ENCODE measurements at regions not wholly inside any gene's neighbourhood (a gene's known extent, or its start where the extent isn't known, plus 50 kb on each side); places are given as distances from the start of the nearest gene placed in this dataset.

- TF ChIP-seq, protein P1, sequence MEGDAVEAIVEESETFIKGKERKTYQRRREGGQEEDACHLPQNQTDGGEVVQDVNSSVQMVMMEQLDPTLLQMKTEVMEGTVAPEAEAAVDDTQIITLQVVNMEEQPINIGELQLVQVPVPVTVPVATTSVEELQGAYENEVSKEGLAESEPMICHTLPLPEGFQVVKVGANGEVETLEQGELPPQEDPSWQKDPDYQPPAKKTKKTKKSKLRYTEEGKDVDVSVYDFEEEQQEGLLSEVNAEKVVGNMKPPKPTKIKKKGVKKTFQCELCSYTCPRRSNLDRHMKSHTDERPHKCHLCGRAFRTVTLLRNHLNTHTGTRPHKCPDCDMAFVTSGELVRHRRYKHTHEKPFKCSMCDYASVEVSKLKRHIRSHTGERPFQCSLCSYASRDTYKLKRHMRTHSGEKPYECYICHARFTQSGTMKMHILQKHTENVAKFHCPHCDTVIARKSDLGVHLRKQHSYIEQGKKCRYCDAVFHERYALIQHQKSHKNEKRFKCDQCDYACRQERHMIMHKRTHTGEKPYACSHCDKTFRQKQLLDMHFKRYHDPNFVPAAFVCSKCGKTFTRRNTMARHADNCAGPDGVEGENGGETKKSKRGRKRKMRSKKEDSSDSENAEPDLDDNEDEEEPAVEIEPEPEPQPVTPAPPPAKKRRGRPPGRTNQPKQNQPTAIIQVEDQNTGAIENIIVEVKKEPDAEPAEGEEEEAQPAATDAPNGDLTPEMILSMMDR (IDR thresholded peaks at IDR 0.05), result no peak
- no peak for TF ChIP-seq POLR2AphosphoS5 (IDR thresholded peaks at IDR 0.05)
These were observed 330.6 kb upstream of the F9 start for GRCh38 chrX:139199933-139200332.

All from breast epithelium (tissue), 3 donors.